Heart right ventricle (tissue), 16 donors: ENCODE measurements at regions not wholly inside any gene's neighbourhood (a gene's known extent, or its start where the extent isn't known, plus 50 kb on each side); places are given as distances from the start of the nearest gene placed in this dataset.

Experiments
- ATAC-seq, 8 donors: fragments of 200-7000 bp; cut with Tn5 transposase; one replicate each; pipeline ENCODE4 v1.9.1; 2020; ENCODE audit warnings: mild to moderate bottlenecking in 8 of 8, moderate library complexity in 8 of 8, moderate number of reproducible peaks in 1 of 8
- DNase-seq, 2 donors: peaks; one replicate each; pipeline ENCODE4 v3.0.0-alpha.2; 2020
- H3K27ac ChIP-seq, 10 donors: fragments of 200-600 bp; sonication (generic) in 2 of 10; one replicate each; pipeline versions ENCODE4 v1.5.0 to v1.8.0; 2020 to 2022; ENCODE audit warnings: mild to moderate bottlenecking in 3 of 10
- H3K27me3 ChIP-seq, 7 donors: fragments of 200-600 bp; one replicate each; pipeline ENCODE4 v1.8.0; 2021 to 2022; ENCODE audit warnings: mild to moderate bottlenecking in 2 of 7
- H3K36me3 ChIP-seq, 9 donors: fragments of 200-600 bp; sonication (generic) in 1 of 9; one replicate each; pipeline versions ENCODE4 v1.5.0 to v1.8.0; 2020 to 2022; ENCODE audit warnings: mild to moderate bottlenecking in 2 of 9
- H3K4me1 ChIP-seq, 9 donors: fragments of 200-600 bp; sonication (generic) in 1 of 9; one replicate each; pipeline versions ENCODE4 v1.5.0 to v1.8.0; 2020 to 2022; ENCODE audit warnings: mild to moderate bottlenecking in 4 of 9
- H3K4me3 ChIP-seq, 10 donors: fragments of 200-600 bp; sonication (generic) in 2 of 10; one replicate each; pipeline versions ENCODE4 v1.5.0 to v1.8.0; 2020 to 2022; ENCODE audit warnings: mild to moderate bottlenecking in 7 of 10, moderate library complexity in 2 of 10
- H3K9me3 ChIP-seq, 11 donors: fragments of 200-600 bp in 10 of 11; sonication (generic) in 2 of 11; one replicate each; pipeline versions ENCODE4 v1.5.0 to v1.8.0; 2013 to 2022; ENCODE audit warnings: mild to moderate bottlenecking in 2 of 11, control low read depth in 1 of 11, moderate library complexity in 1 of 11
- WGBS, 2 donors: extraction: QIAGEN DNeasy Blood & Tissue Kit; methylation state at CpG; one replicate each; pipeline ENCODE4 v1.1.7; 2013; ENCODE audit warnings: inconsistent platforms in 1 of 2; 5-methylcytosine and 5-hydroxymethylcytosine counted together
- intact Hi-C, 10 donors: fragments of 100-400 bp; cut with DNase I; formaldehyde crosslinking; loops; one replicate each; pipeline versions ENCODE4 v1.11.1 to v1.14.2; 2022
- TF ChIP-seq, protein P1 (sequence below), 9 donors: fragments of 200-600 bp; sonication (generic) in 2 of 9; IDR thresholded peaks; one replicate each; pipeline versions ENCODE4 v1.5.0 to v1.8.0; 2021 to 2022; ENCODE audit warnings: antibody characterized with exemption in 9 of 9, mild to moderate bottlenecking in 5 of 9, moderate library complexity in 1 of 9
- donor health status: Arrhythmogenic right ventricular cardiomyopathy.
- donor health status: ischemic (EF 13 %, LVEDD 7.1; RV severe dilation, severe dysfunction).
- donor health status: healthy with polysubstance abuse.
- donor health status: DM: no; HTN: yes; CAD: no.
- donor health status: DM: no; HTN: no; CAD: no.
- donor health status: ischemic (EF 25% LVEDD 6.9; RV normal size, moderate dysfunction).
- donor health status: ischemic (EF 25% LVEDD 5.7; RV mildly dilated, moderate dysfunction).
- donor health status: healthy.
- donor health status: DM: yes; HTN: yes; CAD: no.
- donor health status: Ischemic cardiomyopathy.
- donor health status: ischemic (EF 35%, LVEDD 5.7; RV mildly dilated, moderate dysfunction).
- donor health status: nonischemic (EF 11% LVEDD 7.7; RV severe dilation, severe dysfunction).
- donor health status: DM: yes; HTN: yes; CAD: no.
- donor health status: PGD.
- donor health status: ischemic (EF 29% LVEDD 5.4; RV normal size, mild dysfunction).
- donor health status: nonischemic (EF 23%, LVEDD 6.1; RV moderate dilation, normal function).

DNA sequence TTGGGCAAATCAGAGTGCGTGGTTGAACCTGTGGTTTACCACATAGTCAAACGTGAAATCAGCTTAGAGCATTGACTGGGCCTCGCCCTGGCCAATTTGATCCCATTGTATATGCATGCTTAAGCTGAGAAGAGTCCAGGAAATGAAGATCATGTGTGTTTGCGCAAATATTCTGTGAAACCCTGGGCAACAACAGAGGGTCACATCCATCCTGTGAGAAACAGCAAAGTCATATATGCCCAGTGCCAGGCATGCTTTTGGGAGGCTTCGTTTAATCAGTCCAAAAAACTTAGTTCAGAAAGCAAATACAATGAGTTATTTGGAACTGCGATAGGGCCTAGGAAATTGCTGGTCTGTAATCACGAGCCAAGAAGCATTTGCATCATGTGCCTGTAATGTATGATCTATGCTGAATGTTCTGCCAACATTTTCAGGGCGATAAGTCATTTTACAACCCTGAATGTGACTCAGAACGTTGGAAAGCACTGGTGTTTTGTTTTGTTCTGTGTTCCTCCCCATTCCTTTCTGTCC, 412.1 kb upstream of the CELF2 start:
- DNase-seq (no peak), ATAC-seq (peak in 7 of 8 donors; percentile 53 to 92 (median 66))
- TF ChIP-seq, protein P1, sequence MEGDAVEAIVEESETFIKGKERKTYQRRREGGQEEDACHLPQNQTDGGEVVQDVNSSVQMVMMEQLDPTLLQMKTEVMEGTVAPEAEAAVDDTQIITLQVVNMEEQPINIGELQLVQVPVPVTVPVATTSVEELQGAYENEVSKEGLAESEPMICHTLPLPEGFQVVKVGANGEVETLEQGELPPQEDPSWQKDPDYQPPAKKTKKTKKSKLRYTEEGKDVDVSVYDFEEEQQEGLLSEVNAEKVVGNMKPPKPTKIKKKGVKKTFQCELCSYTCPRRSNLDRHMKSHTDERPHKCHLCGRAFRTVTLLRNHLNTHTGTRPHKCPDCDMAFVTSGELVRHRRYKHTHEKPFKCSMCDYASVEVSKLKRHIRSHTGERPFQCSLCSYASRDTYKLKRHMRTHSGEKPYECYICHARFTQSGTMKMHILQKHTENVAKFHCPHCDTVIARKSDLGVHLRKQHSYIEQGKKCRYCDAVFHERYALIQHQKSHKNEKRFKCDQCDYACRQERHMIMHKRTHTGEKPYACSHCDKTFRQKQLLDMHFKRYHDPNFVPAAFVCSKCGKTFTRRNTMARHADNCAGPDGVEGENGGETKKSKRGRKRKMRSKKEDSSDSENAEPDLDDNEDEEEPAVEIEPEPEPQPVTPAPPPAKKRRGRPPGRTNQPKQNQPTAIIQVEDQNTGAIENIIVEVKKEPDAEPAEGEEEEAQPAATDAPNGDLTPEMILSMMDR (IDR thresholded peaks at IDR 0.05): no peak
- Histone ChIP-seq H3K27me3 (no peaks in the 10 kb centered on the region), H3K9me3 (no peaks in the 10 kb centered on the region), H3K4me3 (no peak overlapping the region), H3K36me3 (no peaks in the 10 kb centered on the region), H3K4me1 (no peaks in the 10 kb centered on the region), H3K27ac (peak overlapping the region in 3 of 10 donors; percentile 16 to 30 (median 17))
- intact Hi-C loops: no loop called here
- 68 to 75% methylated on average over 9 of the region's 9 CpGs for WGBS, 2 donors

DNA sequence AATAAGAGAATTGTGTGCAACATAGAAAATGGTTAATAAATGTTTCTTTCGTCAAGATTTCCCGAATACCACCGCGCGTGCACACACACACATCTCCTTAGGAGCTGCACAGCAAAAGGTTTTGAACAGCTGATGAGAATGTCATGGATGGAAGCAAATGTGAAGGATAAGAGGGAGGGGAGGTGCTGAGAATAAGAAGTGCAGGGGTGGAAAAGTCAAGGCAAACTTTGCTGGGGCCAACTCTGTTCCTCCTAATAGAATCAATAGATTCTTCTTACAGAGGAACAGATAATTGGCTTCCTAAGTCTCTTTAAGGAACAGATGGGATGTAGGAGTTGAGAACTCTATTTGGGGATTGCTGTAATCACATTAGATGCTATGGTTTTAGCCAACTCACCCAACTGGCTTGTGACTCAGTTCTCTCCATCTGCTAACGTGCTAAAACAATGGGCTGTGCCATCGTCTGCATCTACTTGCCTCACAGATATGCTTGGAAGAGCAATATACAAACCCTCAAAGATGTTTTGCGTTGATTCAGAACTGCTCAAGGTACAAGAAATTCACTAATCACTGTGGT, 408.2 kb upstream of the CELF2 start:
- TF ChIP-seq, protein P1 (IDR thresholded peaks at IDR 0.05): no peak
- H3K27ac ChIP-seq: no peak overlapping the region
- intact Hi-C loops: no loop called here
- H3K36me3 ChIP-seq: no peaks in the 10 kb centered on the region
- H3K27me3 ChIP-seq: no peaks in the 10 kb centered on the region
- H3K4me3 ChIP-seq: no peak overlapping the region
- no peak for DNase-seq
- WGBS, 2 donors: 94 to 97% methylated on average over 8 of the region's 8 CpGs
- H3K4me1 ChIP-seq: no peaks in the 10 kb centered on the region
- no peak for ATAC-seq
- H3K9me3 ChIP-seq: no peaks in the 10 kb centered on the region

DNA sequence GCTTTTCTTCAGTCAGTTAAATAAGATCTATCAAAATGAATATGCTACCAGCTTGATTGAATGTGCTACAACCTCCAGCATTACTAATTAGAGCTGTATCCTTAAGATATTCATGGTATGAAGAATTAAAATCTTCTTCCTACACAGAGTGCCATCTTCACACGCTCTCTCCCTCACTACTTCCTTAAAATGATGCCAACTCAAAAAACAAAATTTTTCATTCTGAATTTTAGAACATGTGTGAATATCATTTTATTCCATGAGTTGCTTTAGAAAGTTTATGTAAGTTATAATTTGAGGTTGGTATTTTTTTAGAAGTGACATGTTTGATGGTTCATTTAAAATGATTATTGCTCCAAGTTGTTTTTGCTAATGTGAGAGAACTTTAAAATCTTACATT, 407.5 kb upstream of the CELF2 start:
- H3K4me1 ChIP-seq: no peaks in the 10 kb centered on the region
- WGBS, 2 donors: 96 to 100% methylated on average over 1 of the region's 1 CpG
- DNase-seq (no peak), ATAC-seq (no peak)
- H3K36me3 ChIP-seq: no peaks in the 10 kb centered on the region
- H3K4me3 ChIP-seq: no peak overlapping the region
- H3K9me3 ChIP-seq: no peaks in the 10 kb centered on the region
- H3K27ac ChIP-seq: no peak overlapping the region
- intact Hi-C loops: no loop called here
- TF ChIP-seq, protein P1 (IDR thresholded peaks at IDR 0.05): no peak
- no peaks in the 10 kb centered on the region for H3K27me3 ChIP-seq

DNA sequence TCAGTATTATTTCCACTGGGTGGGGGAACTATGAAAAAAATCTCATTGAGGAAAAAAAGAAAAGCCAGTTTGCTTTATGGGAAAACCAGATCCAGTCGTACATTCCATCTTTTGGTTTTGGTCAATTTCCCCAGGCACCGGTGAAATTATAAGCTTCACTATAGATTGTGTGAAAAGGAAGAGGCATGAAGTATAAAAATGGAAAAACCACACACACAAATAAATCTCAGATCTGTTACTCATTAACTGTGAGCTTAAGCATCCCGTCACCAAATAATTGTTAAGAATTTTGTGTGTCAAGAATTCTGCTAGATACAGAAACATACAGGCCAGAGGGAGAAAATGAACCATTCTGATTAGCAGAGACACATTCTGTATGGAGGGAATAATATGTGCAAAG, 405.5 kb upstream of the CELF2 start:
- DNase-seq (no peak), ATAC-seq (no peak)
- WGBS, 2 donors: 95 to 97% methylated on average over 3 of the region's 3 CpGs
- Histone ChIP-seq H3K36me3 (no peaks in the 10 kb centered on the region), H3K27ac (no peak overlapping the region), H3K9me3 (peaks cover 0 to 7% (median 0%) of the 10 kb centered on the region in 11 donors), H3K27me3 (no peaks in the 10 kb centered on the region), H3K4me3 (no peak overlapping the region), H3K4me1 (no peaks in the 10 kb centered on the region)
- TF ChIP-seq, protein P1 (IDR thresholded peaks at IDR 0.05): no peak
- intact Hi-C loops: no loop called here
